Upper lobe of right lung (tissue), 1 donor: ENCODE measurements at regions not wholly inside any gene's neighbourhood (a gene's known extent, or its start where the extent isn't known, plus 50 kb on each side); places are given as distances from the start of the nearest gene placed in this dataset.

Source experiments
- ATAC-seq: fragments of 200-7000 bp; cut with Tn5 transposase; one replicate; pipeline ENCODE4 v1.9.1; 2020; ENCODE audit warnings: mild to moderate bottlenecking, moderate library complexity
- DNase-seq: peaks from one replicate; pipeline ENCODE4 v3.0.0-alpha.2; 2020
- H3K27ac ChIP-seq: fragments of 200-600 bp; one replicate; pipeline ENCODE4 v1.8.0; 2022
- H3K27me3 ChIP-seq: fragments of 200-600 bp; one replicate; pipeline ENCODE4 v1.8.0; 2022; ENCODE audit warnings: mild to moderate bottlenecking
- H3K36me3 ChIP-seq: fragments of 200-600 bp; one replicate; pipeline ENCODE4 v1.8.0; 2022
- H3K4me1 ChIP-seq: fragments of 200-600 bp; one replicate; pipeline ENCODE4 v1.8.0; 2022
- H3K4me3 ChIP-seq: fragments of 200-600 bp; one replicate; pipeline ENCODE4 v1.8.0; 2022; ENCODE audit warnings: mild to moderate bottlenecking
- H3K9me3 ChIP-seq: fragments of 200-600 bp; one replicate; pipeline ENCODE4 v1.8.0; 2022
- CTCF ChIP-seq: fragments of 200-600 bp; IDR thresholded peaks from one replicate; pipeline ENCODE4 v1.8.0; 2022; ENCODE audit warnings: antibody characterized with exemption
- intact Hi-C: fragments of 100-400 bp; cut with DNase I; formaldehyde crosslinking; loops from one replicate; pipeline ENCODE4 v1.11.0; 2022
- donor health status: DM: no; HTN: yes; CAD: no; lungs with severe emphysema.

GRCh38 chr1:222204475-222204874 lies 343.4 kb downstream of the HHIPL2 start:
- Histone ChIP-seq H3K27me3 (no peaks in the 10 kb centered on the region), H3K4me1 (no peaks in the 10 kb centered on the region), H3K27ac (no peak overlapping the region), H3K9me3 (no peaks in the 10 kb centered on the region), H3K36me3 (no peaks in the 10 kb centered on the region), H3K4me3 (no peak overlapping the region)
- TF ChIP-seq CTCF = no peak
- intact Hi-C loops = no loop called here
- DNase-seq (no peak), ATAC-seq (no peak)

- Histone ChIP-seq H3K9me3 (no peaks in the 10 kb centered on the region), H3K36me3 (no peaks in the 10 kb centered on the region), H3K4me3 (no peak overlapping the region), H3K4me1 (no peaks in the 10 kb centered on the region), H3K27me3 (no peaks in the 10 kb centered on the region), H3K27ac (no peak overlapping the region)
- DNase-seq = no peak
- TF ChIP-seq CTCF = no peak
- ATAC-seq = no peak
- intact Hi-C loops = no loop called here
These were observed 345.1 kb downstream of the HHIPL2 start for GRCh38 chr1:222202831-222203230.

- ATAC-seq (no peak), DNase-seq (no peak)
- H3K4me3 ChIP-seq = no peak overlapping the region
- intact Hi-C loops = no loop called here
- H3K27me3 ChIP-seq = no peaks in the 10 kb centered on the region
- H3K27ac ChIP-seq = no peak overlapping the region
- no peaks in the 10 kb centered on the region for H3K4me1 ChIP-seq
- TF ChIP-seq CTCF = no peak
- H3K9me3 ChIP-seq = no peaks in the 10 kb centered on the region
- H3K36me3 ChIP-seq = no peaks in the 10 kb centered on the region
These were observed 351.2 kb downstream of the HHIPL2 start for GRCh38 chr1:222196736-222197135.

- Histone ChIP-seq H3K36me3 (no peaks in the 10 kb centered on the region), H3K9me3 (no peaks in the 10 kb centered on the region), H3K27ac (no peak overlapping the region), H3K4me1 (no peaks in the 10 kb centered on the region), H3K27me3 (no peaks in the 10 kb centered on the region), H3K4me3 (no peak overlapping the region)
- ATAC-seq (no peak), DNase-seq (no peak)
- intact Hi-C loops = no loop called here
- TF ChIP-seq CTCF = no peak
These were observed 351.6 kb downstream of the HHIPL2 start for GRCh38 chr1:222196288-222196687.

- intact Hi-C loops = no loop called here
These were observed 352.0 kb downstream of the HHIPL2 start for GRCh38 chr1:222195857-222196256.

More at GRCh38 chr1:222195857-222196256, 352.0 kb downstream of the HHIPL2 start:
- DNase-seq = no peak
- H3K27ac ChIP-seq = no peak overlapping the region
- no peaks in the 10 kb centered on the region for H3K4me1 ChIP-seq
- no peaks in the 10 kb centered on the region for H3K36me3 ChIP-seq
- H3K4me3 ChIP-seq = no peak overlapping the region
- no peak for ATAC-seq
- H3K9me3 ChIP-seq = no peaks in the 10 kb centered on the region
- no peaks in the 10 kb centered on the region for H3K27me3 ChIP-seq
- TF ChIP-seq CTCF = no peak
